GM18873 (cell line): ENCODE measurements at regions not wholly inside any gene's neighbourhood (a gene's known extent, or its start where the extent isn't known, plus 50 kb on each side); places are given as distances from the start of the nearest gene placed in this dataset.

Experiments
- ATAC-seq: cut with Tn5 transposase; IDR thresholded peaks from one replicate; pipeline ENCODE4 v1.9.1; 2021; ENCODE audit warnings: mild to moderate bottlenecking, moderate library complexity, moderate number of reproducible peaks; ENCODE audit not compliant: unreplicated experiment, low FRiP score

GRCh38 chr7:114755856-114756255 is 166.0 kb upstream of the MDFIC start:
- ATAC-seq, result no peak

GRCh38 chr7:114758661-114759227 is 163.2 kb upstream of the MDFIC start:
- ATAC-seq, result no peak

- ATAC-seq, result no peak
These were observed 162.4 kb upstream of the MDFIC start for GRCh38 chr7:114759347-114760062.

GRCh38 chr7:114760477-114760876 is 161.4 kb upstream of the MDFIC start:
- no peak for ATAC-seq

GRCh38 chr7:114761973-114762372 is 159.9 kb upstream of the MDFIC start:
- no peak for ATAC-seq

- no peak for ATAC-seq
These were observed 156.4 kb upstream of the MDFIC start for GRCh38 chr7:114765331-114766040.

- ATAC-seq, result no peak
These were observed 155.9 kb upstream of the MDFIC start for GRCh38 chr7:114766041-114766356.

- no peak for ATAC-seq
These were observed 144.6 kb upstream of the MDFIC start for GRCh38 chr7:114777288-114777687.

- no peak for ATAC-seq
These were observed 138.4 kb upstream of the MDFIC start for GRCh38 chr7:114783508-114783907.

- ATAC-seq, result no peak
These were observed 137.7 kb upstream of the MDFIC start for GRCh38 chr7:114784177-114784576.

- no peak for ATAC-seq
These were observed 137.1 kb upstream of the MDFIC start for GRCh38 chr7:114784746-114785145.

- no peak for ATAC-seq
These were observed 136.4 kb upstream of the MDFIC start for GRCh38 chr7:114785496-114785895.

GRCh38 chr7:114786455-114786854 is 135.4 kb upstream of the MDFIC start:
- ATAC-seq, result no peak

- no peak for ATAC-seq
These were observed 134.3 kb upstream of the MDFIC start for GRCh38 chr7:114787556-114787955.

GRCh38 chr7:114788706-114789105 is 133.2 kb upstream of the MDFIC start:
- ATAC-seq, result no peak

- no peak for ATAC-seq
These were observed 132.7 kb upstream of the MDFIC start for GRCh38 chr7:114789161-114789560.

- no peak for ATAC-seq
These were observed 132.0 kb upstream of the MDFIC start for GRCh38 chr7:114789871-114790311.

GRCh38 chr7:114790521-114790920 is 131.4 kb upstream of the MDFIC start:
- ATAC-seq, result no peak

GRCh38 chr7:114791771-114792170 is 130.1 kb upstream of the MDFIC start:
- no peak for ATAC-seq

- no peak for ATAC-seq
These were observed 128.6 kb upstream of the MDFIC start for GRCh38 chr7:114793155-114793845.

- no peak for ATAC-seq
These were observed 126.4 kb upstream of the MDFIC start for GRCh38 chr7:114795475-114795874.
